HEK293 (cell line): ENCODE measurements at regions not wholly inside any gene's neighbourhood (a gene's known extent, or its start where the extent isn't known, plus 50 kb on each side); places are given as distances from the start of the nearest gene placed in this dataset.

Source experiments
- CTCF ChIA-PET: fragments of 350-600 bp; formaldehyde crosslinking; extraction: SDS; loops from one replicate; lab custom pipeline; 2021; ENCODE audit warnings: antibody characterized with exemption; lab: Yijun Ruan, JAX
- POLR2A ChIA-PET: fragments of 300-600 bp; formaldehyde crosslinking; extraction: SDS; loops from one replicate; lab custom pipeline; 2020; ENCODE audit warnings: antibody characterized with exemption, inconsistent platforms; lab: Yijun Ruan, JAX
- H3K27ac ChIP-seq: fragments of 200-500 bp; sonication (Bioruptor generic); 2 replicates; pipeline ENCODE4 v1.5.1; 2014; ENCODE audit warnings: low read depth, low read length, control low read depth, inconsistent platforms; ENCODE audit errors: extremely low read depth
- H3K36me3 ChIP-seq, 2 experiments: fragments of 200-500 bp in 1 of 2; sonication (Bioruptor generic) in 1 of 2; 1 replicate in 1 of 2; 2 replicates in 1 of 2; pipeline ENCODE4 v1.5.1; 2014 to 2017; ENCODE audit warnings: inconsistent platforms in 2 of 2, low read length in 2 of 2; ENCODE audit not compliant: control insufficient read depth in 2 of 2, insufficient read depth in 1 of 2
- H3K4me1 ChIP-seq: fragments of 200-500 bp; sonication (Bioruptor generic); 2 replicates; pipeline ENCODE4 v1.5.1; 2014; ENCODE audit warnings: mild to moderate bottlenecking, low read length, inconsistent platforms; ENCODE audit not compliant: control insufficient read depth, insufficient read depth
- H3K4me3 ChIP-seq: 2 replicates; pipeline ENCODE4 v1.5.1; 2011; ENCODE audit warnings: low read depth, mild to moderate bottlenecking, control low read depth, low read length, moderate library complexity
- H3K9me3 ChIP-seq: fragments of 200-500 bp; sonication (Bioruptor generic); 2 replicates; pipeline ENCODE4 v1.5.1; 2014; ENCODE audit warnings: low read depth, low read length, inconsistent platforms; ENCODE audit not compliant: control insufficient read depth, insufficient read depth
- FEZF1 ChIP-seq: fragments of 450-650 bp; formaldehyde crosslinking; IDR thresholded peaks from 2 replicates; pipeline ENCODE4 v1.5.1; 2016; ENCODE audit warnings: missing biosample characterization, missing genetic modification characterization
- GLIS1 ChIP-seq: fragments of 450-650 bp; formaldehyde crosslinking; IDR thresholded peaks from 2 replicates; pipeline ENCODE4 v1.5.1; 2016; ENCODE audit warnings: missing biosample characterization, missing genetic modification characterization
- INSM2 ChIP-seq: fragments of 450-650 bp; formaldehyde crosslinking; IDR thresholded peaks from 2 replicates; pipeline ENCODE4 v1.5.1; 2016; ENCODE audit warnings: missing biosample characterization, missing genetic modification characterization
- MYNN ChIP-seq: fragments of 450-650 bp; formaldehyde crosslinking; IDR thresholded peaks from 2 replicates; pipeline ENCODE4 v1.5.1; 2016; ENCODE audit warnings: missing biosample characterization, missing genetic modification characterization, borderline replicate concordance
- SETDB1 ChIP-seq: IDR thresholded peaks from one replicate; pipeline ENCODE4 v1.6.1; 2017; ENCODE audit warnings: mild to moderate bottlenecking, low read length, moderate library complexity, mixed read lengths; ENCODE audit not compliant: insufficient read length
- TCF7L2 ChIP-seq: IDR thresholded peaks from 2 replicates; pipeline ENCODE4 v1.6.1; 2011; ENCODE audit warnings: low read depth, mild to moderate bottlenecking, inconsistent platforms, low read length, moderate library complexity, borderline replicate concordance
- ZBTB17 ChIP-seq: fragments of 450-650 bp; formaldehyde crosslinking; IDR thresholded peaks from 2 replicates; pipeline ENCODE4 v1.5.1; 2016; ENCODE audit warnings: missing biosample characterization, missing genetic modification characterization
- ZBTB21 ChIP-seq: fragments of 450-650 bp; formaldehyde crosslinking; IDR thresholded peaks from 2 replicates; pipeline ENCODE4 v1.5.1; 2017; ENCODE audit warnings: missing biosample characterization, missing genetic modification characterization
- ZFP37 ChIP-seq: fragments of 450-650 bp; formaldehyde crosslinking; IDR thresholded peaks from 2 replicates; pipeline ENCODE4 v1.5.1; 2016; ENCODE audit warnings: missing biosample characterization, missing genetic modification characterization
- ZIC2 ChIP-seq: fragments of 450-650 bp; formaldehyde crosslinking; IDR thresholded peaks from 2 replicates; pipeline ENCODE4 v1.5.1; 2016; ENCODE audit warnings: missing biosample characterization, missing genetic modification characterization
- ZNF121 ChIP-seq: fragments of 450-650 bp; formaldehyde crosslinking; IDR thresholded peaks from 2 replicates; pipeline ENCODE4 v1.5.1; 2016; ENCODE audit warnings: missing biosample characterization, missing genetic modification characterization
- ZNF2 ChIP-seq: fragments of 450-650 bp; formaldehyde crosslinking; IDR thresholded peaks from 2 replicates; pipeline ENCODE4 v1.5.1; 2016; ENCODE audit warnings: missing biosample characterization, missing genetic modification characterization
- ZNF350 ChIP-seq: fragments of 450-650 bp; formaldehyde crosslinking; IDR thresholded peaks from 2 replicates; pipeline ENCODE4 v1.5.0; 2017; ENCODE audit warnings: missing biosample characterization, mild to moderate bottlenecking, missing genetic modification characterization
- ZNF362 ChIP-seq: fragments of 450-650 bp; formaldehyde crosslinking; IDR thresholded peaks from 2 replicates; pipeline ENCODE4 v1.5.1; 2016; ENCODE audit warnings: missing biosample characterization, missing genetic modification characterization
- ZNF433 ChIP-seq: fragments of 450-650 bp; formaldehyde crosslinking; IDR thresholded peaks from 2 replicates; pipeline ENCODE4 v1.5.1; 2016; ENCODE audit warnings: missing biosample characterization, missing genetic modification characterization, low read depth
- ZNF449 ChIP-seq: fragments of 450-650 bp; formaldehyde crosslinking; IDR thresholded peaks from 2 replicates; pipeline ENCODE4 v1.5.1; 2017; ENCODE audit warnings: missing biosample characterization, mild to moderate bottlenecking, missing genetic modification characterization, moderate library complexity
- ZNF558 ChIP-seq: fragments of 450-650 bp; formaldehyde crosslinking; IDR thresholded peaks from 2 replicates; pipeline ENCODE4 v1.5.1; 2016; ENCODE audit warnings: missing biosample characterization, missing genetic modification characterization
- ZNF600 ChIP-seq: fragments of 450-650 bp; formaldehyde crosslinking; IDR thresholded peaks from 2 replicates; pipeline ENCODE4 v1.5.1; 2016; ENCODE audit warnings: missing biosample characterization, missing genetic modification characterization
- ZNF654 ChIP-seq: fragments of 450-650 bp; formaldehyde crosslinking; IDR thresholded peaks from 2 replicates; pipeline ENCODE4 v1.5.1; 2016; ENCODE audit warnings: low read depth, missing biosample characterization, missing genetic modification characterization
- ZNF704 ChIP-seq: fragments of 450-650 bp; formaldehyde crosslinking; IDR thresholded peaks from 2 replicates; pipeline ENCODE4 v1.5.1; 2016; ENCODE audit warnings: missing biosample characterization, missing genetic modification characterization
- ZNF747 ChIP-seq: fragments of 450-650 bp; formaldehyde crosslinking; IDR thresholded peaks from 2 replicates; pipeline ENCODE4 v1.5.1; 2016; ENCODE audit warnings: missing biosample characterization, missing genetic modification characterization
- ZSCAN18 ChIP-seq: fragments of 450-650 bp; formaldehyde crosslinking; IDR thresholded peaks from 2 replicates; pipeline ENCODE4 v1.5.1; 2016; ENCODE audit warnings: missing biosample characterization, missing genetic modification characterization
- TF ChIP-seq, protein P1 (sequence below): fragments of 450-650 bp; formaldehyde crosslinking; IDR thresholded peaks from 2 replicates; pipeline ENCODE4 v1.5.1; 2016; ENCODE audit warnings: missing biosample characterization, missing genetic modification characterization
- TF ChIP-seq, protein P2 (sequence below): fragments of 450-650 bp; formaldehyde crosslinking; IDR thresholded peaks from 2 replicates; pipeline ENCODE4 v1.5.1; 2016; ENCODE audit warnings: missing biosample characterization, missing genetic modification characterization

DNA sequence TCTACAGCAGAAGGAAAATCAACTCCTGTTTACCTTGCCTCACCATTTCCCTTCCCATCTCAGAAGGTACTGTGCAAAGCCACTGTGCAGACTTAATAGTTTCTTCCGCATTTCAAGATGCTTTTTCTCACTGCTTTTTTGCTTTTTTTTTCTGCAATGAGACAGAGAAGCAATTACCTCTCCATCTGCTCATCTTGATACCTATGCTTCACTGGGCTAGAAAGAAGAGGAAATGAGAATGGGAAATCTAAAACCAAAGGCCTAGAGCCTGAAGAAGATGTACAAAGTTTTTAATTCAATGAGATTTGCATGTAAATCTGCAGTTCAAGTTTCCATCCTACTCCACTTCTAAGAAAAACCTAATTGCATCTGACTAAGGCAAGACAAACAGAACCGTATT, 238.1 kb upstream of the SETMAR start (continued):
- TF ChIP-seq TCF7L2 (no peak), ZNF433 (tag by site-specific recombination) (no peak), ZIC2 (tag by site-specific recombination) (no peak), ZNF654 (tag by site-specific recombination) (no peak), ZNF600 (tag by site-specific recombination) (no peak)

GRCh38 chr3:4065554-4065953, 237.6 kb upstream of the SETMAR start:
- no peaks in the 10 kb centered on the region for H3K9me3 ChIP-seq
- no peaks in the 10 kb centered on the region for H3K4me1 ChIP-seq
- CTCF ChIA-PET: no interaction called here
- no peak overlapping the region for H3K27ac ChIP-seq
- TF ChIP-seq ZNF2 (tag by site-specific recombination) (no peak), ZNF121 (tag by site-specific recombination) (no peak), TCF7L2 (no peak), MYNN (tag by site-specific recombination) (no peak), ZNF362 (tag by site-specific recombination) (no peak), ZNF558 (tag by site-specific recombination) (no peak), FEZF1 (tag by site-specific recombination) (no peak), ZNF350 (tag by site-specific recombination) (no peak), ZSCAN18 (no peak), ZNF747 (tag by site-specific recombination) (no peak), ZBTB21 (tag by site-specific recombination) (no peak), ZFP37 (tag by site-specific recombination) (no peak), ZNF449 (tag by site-specific recombination) (no peak), ZBTB17 (no peak), ZNF704 (tag by site-specific recombination) (no peak), INSM2 (tag by site-specific recombination) (no peak), GLIS1 (tag by site-specific recombination) (no peak), SETDB1 (no peak)
- TF ChIP-seq, protein P1, sequence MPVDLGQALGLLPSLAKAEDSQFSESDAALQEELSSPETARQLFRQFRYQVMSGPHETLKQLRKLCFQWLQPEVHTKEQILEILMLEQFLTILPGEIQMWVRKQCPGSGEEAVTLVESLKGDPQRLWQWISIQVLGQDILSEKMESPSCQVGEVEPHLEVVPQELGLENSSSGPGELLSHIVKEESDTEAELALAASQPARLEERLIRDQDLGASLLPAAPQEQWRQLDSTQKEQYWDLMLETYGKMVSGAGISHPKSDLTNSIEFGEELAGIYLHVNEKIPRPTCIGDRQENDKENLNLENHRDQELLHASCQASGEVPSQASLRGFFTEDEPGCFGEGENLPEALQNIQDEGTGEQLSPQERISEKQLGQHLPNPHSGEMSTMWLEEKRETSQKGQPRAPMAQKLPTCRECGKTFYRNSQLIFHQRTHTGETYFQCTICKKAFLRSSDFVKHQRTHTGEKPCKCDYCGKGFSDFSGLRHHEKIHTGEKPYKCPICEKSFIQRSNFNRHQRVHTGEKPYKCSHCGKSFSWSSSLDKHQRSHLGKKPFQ (tag by site-specific recombination): no peak
- TF ChIP-seq, protein P2, sequence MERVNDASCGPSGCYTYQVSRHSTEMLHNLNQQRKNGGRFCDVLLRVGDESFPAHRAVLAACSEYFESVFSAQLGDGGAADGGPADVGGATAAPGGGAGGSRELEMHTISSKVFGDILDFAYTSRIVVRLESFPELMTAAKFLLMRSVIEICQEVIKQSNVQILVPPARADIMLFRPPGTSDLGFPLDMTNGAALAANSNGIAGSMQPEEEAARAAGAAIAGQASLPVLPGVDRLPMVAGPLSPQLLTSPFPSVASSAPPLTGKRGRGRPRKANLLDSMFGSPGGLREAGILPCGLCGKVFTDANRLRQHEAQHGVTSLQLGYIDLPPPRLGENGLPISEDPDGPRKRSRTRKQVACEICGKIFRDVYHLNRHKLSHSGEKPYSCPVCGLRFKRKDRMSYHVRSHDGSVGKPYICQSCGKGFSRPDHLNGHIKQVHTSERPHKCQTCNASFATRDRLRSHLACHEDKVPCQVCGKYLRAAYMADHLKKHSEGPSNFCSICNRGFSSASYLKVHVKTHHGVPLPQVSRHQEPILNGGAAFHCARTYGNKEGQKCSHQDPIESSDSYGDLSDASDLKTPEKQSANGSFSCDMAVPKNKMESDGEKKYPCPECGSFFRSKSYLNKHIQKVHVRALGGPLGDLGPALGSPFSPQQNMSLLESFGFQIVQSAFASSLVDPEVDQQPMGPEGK: no peak
- no peaks in the 10 kb centered on the region for H3K36me3 ChIP-seq
- H3K4me3 ChIP-seq: no peak overlapping the region
- POLR2A ChIA-PET: no interaction called here
